ENCODE measurements at regions not wholly inside any gene's neighbourhood (a gene's known extent, or its start where the extent isn't known, plus 50 kb on each side); places are given as distances from the start of the nearest gene placed in this dataset.

- no peak for DNase-seq
These were observed 262.8 kb downstream of the FOXO1 start for GRCh38 chr13:40403509-40404241.

GRCh38 chr13:40404407-40404806, 262.0 kb downstream of the FOXO1 start:
- DNase-seq: no peak

GRCh38 chr13:40404967-40405716, 261.3 kb downstream of the FOXO1 start:
- no peak for DNase-seq

DNA sequence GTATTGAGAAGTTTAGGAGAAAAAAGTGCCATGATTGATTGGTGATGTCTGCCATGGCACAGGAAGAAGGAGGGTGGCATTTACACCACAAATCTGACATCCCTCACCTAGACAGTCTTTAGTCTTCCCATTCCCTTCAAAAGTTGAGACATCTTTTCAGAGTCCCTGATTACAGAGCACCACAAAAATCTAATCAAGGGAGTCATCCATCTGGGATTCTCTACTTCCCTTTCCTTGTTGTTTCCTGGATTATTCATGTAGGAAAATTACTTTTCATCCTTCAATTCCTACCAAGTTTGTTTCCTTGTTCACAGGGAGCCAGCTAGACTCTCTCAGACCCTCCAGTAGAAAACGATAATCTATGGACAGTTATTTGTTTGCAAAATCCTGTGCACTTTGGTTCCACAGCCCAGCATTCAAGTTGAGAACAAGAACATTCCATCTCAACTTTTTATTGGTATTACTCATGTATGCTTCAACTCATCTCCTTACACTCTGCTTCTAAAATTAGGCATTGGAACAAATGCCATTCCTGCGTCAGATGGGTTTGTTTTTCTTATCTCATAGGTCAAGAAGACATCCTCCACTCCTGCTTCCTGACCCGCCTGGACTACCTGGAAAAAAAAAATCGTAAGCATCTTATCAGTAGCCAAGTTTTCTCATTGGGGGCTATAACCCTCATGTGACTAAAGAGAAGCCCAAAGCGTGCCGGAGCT, 259.9 kb downstream of the FOXO1 start:
- no peak for DNase-seq

GRCh38 chr13:40407567-40407966, 258.9 kb downstream of the FOXO1 start:
- no peak for DNase-seq

DNA sequence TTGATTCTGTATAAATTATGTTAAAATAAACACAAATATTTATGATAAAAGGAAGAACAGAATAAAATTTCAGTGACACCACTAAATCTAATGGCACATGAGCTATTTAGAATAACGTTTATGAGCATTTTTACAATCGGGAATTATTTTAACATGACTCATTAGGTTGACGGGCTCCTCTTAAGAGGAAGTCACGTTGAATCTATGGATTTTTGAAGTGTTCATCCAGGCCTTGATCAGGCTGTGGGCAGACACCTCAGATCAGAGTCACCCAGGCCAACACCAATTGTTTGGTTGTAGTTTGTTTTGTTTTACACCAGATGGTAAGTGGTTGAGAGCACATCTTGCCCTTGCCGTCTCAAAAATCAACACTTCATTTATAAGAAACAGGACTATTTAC, 257.8 kb downstream of the FOXO1 start:
- DNase-seq: no peak

GRCh38 chr13:40409278-40409677, 257.2 kb downstream of the FOXO1 start:
- no peak for DNase-seq

- DNase-seq: no peak
These were observed 256.1 kb downstream of the FOXO1 start for GRCh38 chr13:40410315-40410714.

DNA sequence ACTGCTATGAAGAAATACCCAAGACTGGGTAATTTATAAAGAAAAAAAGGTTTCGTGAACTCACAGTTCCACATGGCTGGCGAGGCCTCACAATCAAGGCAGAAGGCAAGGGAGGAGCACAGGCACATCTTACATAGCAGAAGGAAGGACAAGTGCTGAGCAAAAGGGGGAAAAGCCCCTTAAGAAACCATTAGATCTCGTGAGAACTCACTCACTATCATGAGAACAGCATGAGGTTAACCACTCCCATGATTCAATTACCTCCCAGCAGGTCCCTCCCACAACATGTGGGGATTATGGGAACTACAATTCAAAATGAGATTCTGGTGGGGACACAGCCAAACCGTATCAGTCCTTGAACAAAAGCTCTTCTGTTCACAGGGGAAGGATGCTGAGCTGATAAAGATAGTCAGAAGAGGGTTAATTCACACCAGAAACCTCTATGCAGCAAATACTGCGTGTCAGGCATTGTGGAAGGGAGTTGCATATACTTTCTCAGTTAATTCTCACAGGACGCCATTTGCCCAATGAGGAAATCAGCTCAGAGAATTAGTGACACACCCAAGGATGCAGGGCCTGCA, 246.2 kb downstream of the FOXO1 start:
- DNase-seq: no peak

- DNase-seq: no peak
These were observed 243.7 kb downstream of the FOXO1 start for GRCh38 chr13:40422588-40423235.

- DNase-seq: no peak
These were observed 238.1 kb downstream of the FOXO1 start for GRCh38 chr13:40428354-40428753.

GRCh38 chr13:40429706-40430545, 236.5 kb downstream of the FOXO1 start:
- DNase-seq: no peak

GRCh38 chr13:40432018-40432978, 234.1 kb downstream of the FOXO1 start:
- DNase-seq: no peak

DNA sequence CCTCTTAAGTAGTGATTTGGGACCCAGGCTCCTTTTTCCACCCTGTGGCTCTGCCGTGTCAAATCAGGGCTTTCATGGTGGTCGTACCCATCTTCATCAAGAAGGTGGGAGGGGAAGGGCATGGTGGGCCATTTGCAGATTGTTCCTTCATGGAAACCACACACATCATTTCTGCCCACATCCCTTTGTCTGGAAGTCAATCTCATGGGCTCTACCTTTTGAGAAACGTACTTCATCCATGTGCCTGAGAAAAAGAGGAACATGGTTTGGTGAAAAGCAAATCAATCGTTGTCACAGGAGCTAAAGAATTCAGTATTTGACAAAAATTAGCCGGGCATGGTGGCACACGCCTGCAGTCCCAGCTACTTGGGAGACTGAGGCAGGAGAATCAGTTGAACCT, 233.4 kb downstream of the FOXO1 start:
- DNase-seq: no peak

- no peak for DNase-seq
These were observed 232.9 kb downstream of the FOXO1 start for GRCh38 chr13:40433577-40433976.

- DNase-seq: no peak
These were observed 231.7 kb downstream of the FOXO1 start for GRCh38 chr13:40434516-40435397.

DNA sequence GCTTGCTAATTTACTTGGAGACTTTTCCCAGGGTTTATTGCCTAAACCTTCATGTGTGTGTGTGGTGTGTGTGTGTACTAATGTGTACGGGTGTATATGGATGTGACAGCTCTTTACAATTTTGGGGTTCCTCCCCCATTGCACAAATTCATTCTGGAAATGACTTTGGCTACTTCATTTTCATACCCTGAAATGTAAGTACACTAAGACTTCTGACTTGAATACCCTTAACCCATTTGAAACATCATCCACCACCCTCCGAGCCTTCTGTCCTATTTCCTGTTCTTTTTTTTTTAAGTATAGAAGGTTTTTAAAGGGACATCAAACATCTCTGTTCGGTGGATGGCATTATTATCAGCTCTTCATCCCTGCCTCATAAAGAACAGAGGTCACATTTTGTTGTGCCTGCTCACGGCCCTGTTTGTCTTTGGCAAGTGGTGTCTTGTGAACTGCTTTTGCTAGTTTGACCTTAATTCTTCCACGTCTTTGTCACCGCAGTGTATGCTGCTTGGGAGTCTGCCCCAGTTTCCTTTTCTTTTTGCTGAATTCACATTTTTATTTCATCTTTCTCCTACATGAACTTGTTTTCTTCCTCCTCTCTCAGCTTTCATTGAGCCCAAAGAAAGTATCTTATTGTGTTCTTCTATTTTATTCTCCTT, 228.3 kb downstream of the FOXO1 start:
- no peak for DNase-seq

DNA sequence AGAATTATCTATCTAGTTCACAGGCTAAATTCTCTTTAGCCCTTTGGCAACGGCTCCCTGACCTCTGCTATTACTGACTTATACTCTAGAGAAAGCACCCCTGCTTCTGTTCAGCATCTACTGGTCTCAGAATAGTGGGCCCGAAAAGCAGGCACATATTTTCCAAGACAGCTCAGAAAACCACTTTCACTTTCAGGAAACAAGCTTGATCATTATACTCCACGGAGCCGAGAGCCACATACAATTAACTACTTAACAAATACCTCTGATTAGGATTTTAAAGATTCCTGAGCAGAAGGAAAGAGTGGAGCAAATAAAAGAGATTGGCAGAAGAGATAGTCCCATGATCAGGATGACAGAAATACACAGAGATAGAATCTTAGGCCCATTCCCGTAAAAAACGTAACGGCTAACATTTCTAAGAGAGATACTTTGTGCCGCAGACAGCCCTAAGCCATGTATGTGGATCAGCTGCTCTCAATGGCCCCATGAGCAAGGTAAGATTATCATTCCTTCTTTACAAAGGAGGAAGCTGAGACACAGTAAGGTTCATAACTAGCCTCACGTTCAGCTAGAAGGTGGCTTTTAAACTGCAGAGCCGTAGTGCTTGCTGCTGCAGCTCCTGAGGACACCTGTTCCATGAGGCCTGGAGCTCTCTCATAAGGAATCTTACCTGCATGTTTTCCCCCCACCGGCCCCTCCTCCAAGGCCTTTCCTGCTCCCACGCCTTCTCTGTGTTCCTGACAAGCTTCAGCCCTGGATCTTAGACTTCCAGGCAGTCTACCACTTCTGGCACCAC, 227.2 kb downstream of the FOXO1 start:
- no peak for DNase-seq

Measured in NCI-H510A treated with DMSO at 0.1 percent for 48 hours (cell line).